Epithelial cell of esophagus (primary cell): ENCODE measurements at regions not wholly inside any gene's neighbourhood (a gene's known extent, or its start where the extent isn't known, plus 50 kb on each side); places are given as distances from the start of the nearest gene placed in this dataset.
A peak's percentile ranks its signal among the peaks of the same experiment; 100 is the strongest.

Experiments
- DNase-seq: peaks from one replicate; pipeline ENCODE4 v3.0.0; 2010; ENCODE audit warnings: low read depth
- H3K4me3 ChIP-seq: 2 replicates; pipeline ENCODE4 v1.5.1; 2011; ENCODE audit warnings: mild to moderate bottlenecking, low read length, control low read depth
- TF ChIP-seq, protein P1 (sequence below): IDR thresholded peaks from 2 replicates; pipeline ENCODE4 v1.5.1; 2011; ENCODE audit warnings: low read depth, mild to moderate bottlenecking, low read length, control low read depth, inconsistent platforms; ENCODE audit not compliant: insufficient read depth; ENCODE audit errors: missing control alignments

DNA sequence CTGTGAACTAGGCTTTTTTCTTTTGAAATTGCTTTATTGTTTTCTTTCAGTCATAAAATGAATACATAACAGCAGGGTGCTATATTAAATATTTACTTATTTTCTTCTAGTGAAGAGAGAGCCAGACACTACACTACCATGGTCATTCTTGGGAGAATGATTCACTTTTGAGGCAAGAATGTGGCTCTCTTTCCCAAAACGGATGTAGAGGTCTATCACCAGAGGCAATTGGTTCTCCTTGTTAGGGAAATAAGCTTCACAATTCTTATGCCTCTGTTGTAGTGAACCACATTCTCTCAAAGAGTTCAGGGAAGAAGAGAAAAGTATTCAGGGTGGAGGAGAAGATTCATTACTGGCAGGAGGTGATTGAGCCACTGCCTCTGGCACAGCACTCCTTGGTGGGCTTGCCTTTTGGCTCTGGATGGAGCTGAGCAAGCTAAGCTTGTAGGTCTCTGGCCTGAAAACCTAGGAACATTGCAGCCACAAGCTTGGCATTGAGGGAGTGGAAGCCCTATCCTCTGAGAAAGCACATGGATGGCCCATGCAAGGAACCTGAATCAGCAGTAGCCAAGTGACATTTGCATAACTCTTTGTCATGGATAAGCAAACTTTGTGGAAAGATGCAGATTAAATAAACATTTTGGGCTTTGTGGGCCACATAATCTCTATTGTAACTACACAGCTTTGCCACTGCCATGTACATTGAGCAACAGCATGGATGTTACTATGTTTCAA, 179.0 kb upstream of the TNC start:
- TF ChIP-seq, protein P1, sequence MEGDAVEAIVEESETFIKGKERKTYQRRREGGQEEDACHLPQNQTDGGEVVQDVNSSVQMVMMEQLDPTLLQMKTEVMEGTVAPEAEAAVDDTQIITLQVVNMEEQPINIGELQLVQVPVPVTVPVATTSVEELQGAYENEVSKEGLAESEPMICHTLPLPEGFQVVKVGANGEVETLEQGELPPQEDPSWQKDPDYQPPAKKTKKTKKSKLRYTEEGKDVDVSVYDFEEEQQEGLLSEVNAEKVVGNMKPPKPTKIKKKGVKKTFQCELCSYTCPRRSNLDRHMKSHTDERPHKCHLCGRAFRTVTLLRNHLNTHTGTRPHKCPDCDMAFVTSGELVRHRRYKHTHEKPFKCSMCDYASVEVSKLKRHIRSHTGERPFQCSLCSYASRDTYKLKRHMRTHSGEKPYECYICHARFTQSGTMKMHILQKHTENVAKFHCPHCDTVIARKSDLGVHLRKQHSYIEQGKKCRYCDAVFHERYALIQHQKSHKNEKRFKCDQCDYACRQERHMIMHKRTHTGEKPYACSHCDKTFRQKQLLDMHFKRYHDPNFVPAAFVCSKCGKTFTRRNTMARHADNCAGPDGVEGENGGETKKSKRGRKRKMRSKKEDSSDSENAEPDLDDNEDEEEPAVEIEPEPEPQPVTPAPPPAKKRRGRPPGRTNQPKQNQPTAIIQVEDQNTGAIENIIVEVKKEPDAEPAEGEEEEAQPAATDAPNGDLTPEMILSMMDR, result no peak
- no peak for DNase-seq
- no peak overlapping the region for H3K4me3 ChIP-seq

DNA sequence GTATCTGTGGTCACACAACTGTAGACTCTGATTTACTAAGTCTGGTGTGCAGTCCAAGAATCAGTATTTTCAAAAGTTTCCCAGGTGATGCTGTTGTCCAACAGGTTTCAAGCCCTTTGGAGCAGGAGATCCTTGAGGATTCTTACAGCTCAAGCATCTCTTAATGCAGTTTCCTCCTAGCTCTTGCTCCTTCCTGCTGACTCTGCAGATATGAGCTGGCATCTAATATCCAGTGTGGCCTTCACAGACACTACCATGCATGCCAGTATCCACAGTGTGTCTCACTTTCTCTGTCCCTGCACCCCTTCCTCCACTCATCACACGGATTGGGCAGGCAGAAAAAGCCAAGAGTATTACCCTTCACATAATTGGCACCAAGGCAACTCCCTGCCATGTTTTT, 182.2 kb upstream of the TNC start:
- DNase-seq, result no peak
- TF ChIP-seq, protein P1, result no peak
- no peak overlapping the region for H3K4me3 ChIP-seq

DNA sequence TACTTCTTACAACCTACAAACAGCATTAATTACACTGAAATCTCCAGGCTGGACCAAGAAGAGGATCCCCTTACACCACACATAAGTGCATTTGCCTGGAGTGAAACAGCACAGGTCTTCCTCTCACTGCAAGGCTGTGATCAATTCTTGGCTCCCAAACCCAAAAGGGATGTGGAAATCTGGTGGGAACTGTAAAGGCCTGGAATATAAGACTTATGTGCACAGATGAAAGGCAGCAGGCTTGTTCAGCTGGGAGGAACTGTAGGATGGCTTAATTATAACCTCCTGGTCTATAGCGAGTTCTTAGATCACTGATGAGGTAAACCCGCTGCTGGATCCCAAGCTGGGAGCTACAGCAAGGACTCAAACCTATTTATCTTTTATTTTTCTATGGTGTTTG, 182.9 kb upstream of the TNC start:
- TF ChIP-seq, protein P1, result no peak
- DNase-seq, result no peak
- H3K4me3 ChIP-seq, result no peak overlapping the region

DNA sequence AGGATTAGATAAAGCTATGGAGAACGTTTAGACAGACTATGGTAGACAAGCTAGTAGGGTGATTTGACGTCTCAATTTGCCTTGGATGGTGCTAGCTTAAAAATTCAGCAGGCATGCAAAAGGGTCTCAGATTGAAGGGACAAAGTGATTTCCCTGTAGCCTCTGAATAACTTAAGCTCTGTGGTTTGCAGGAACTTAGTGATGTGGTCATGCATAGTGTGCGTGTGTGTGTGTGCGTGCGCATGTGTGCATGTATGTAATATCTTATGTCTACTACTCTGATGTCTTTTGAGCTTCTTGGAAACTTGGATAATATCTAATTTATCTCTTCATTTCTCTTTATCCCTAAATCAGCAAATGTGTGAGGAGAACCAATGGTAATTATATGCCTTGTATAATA, 183.6 kb upstream of the TNC start:
- TF ChIP-seq, protein P1, result no peak
- no peak for DNase-seq
- no peak overlapping the region for H3K4me3 ChIP-seq

DNA sequence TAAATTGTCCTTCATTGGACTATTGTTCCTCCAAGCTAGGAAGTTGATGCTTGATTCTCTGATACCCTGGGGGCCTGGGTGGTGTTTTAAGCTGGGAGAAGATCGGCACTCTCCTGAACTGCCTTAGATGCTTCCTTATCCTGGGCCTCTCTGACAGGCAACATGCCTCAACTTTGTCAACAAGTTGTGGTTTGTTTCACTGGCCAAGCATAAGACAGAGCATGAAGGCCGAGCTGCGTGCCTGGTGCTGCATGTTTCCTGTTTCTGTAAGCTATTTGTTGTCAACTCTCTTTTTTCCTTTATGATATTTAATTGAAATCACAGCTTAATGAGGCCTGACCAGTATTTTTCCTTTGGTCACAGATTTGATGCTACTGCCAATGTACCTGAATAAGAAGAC, 187.6 kb upstream of the TNC start:
- peak; percentile 76 for DNase-seq
- H3K4me3 ChIP-seq, result no peak overlapping the region
- TF ChIP-seq, protein P1, result no peak

DNA sequence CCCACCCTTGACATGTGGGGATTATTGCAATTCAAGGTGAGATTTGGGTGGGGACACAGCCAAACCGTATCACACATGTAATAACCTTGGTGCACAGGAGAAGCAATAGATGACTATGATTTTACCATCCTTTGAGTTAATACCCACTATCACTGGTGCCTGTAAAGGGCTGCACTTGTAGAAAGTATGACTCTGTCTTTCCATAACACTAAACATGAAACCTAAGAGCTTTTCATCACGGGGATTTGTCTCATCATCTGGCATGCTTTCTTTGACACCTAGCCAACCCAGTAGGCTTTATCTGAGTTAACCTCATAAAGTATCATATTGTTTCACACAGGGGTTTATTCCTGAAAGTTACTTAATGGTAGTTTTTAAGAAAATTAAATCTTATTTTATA, 188.9 kb upstream of the TNC start:
- TF ChIP-seq, protein P1, result no peak
- no peak overlapping the region for H3K4me3 ChIP-seq
- no peak for DNase-seq

DNA sequence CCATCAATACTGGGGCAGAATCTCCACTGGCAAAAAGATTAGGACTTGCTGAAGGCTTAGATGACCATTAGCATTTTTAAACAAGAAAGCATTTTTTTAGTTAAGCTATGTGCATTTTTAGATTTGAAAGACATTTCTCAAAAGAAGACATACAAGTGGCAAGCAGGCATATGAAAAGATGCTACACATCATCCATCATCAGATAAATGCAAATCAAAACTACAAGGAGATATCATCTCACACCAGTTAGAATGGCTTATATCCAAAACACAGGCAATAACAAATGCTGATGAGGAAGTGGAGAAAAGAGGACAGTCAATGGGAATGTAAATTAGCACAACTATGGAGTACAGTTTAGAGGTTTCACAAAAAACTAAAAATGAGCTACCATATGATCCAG, 195.6 kb upstream of the TNC start:
- H3K4me3 ChIP-seq, result no peak overlapping the region
- no peak for DNase-seq
- TF ChIP-seq, protein P1, result no peak
